GM12878 (cell line): ENCODE measurements at regions not wholly inside any gene's neighbourhood (a gene's known extent, or its start where the extent isn't known, plus 50 kb on each side); places are given as distances from the start of the nearest gene placed in this dataset.
A peak's percentile ranks its signal among the peaks of the same experiment; 100 is the strongest.

Experiments used
- BMI1 ChIP-seq: fragments of 450-650 bp; IDR thresholded peaks from 2 replicates; pipeline ENCODE4 v1.6.1; 2016; ENCODE audit warnings: mild to moderate bottlenecking, moderate library complexity, borderline replicate concordance
- CBFB ChIP-seq: IDR thresholded peaks from 2 replicates; pipeline ENCODE4 v1.6.1; 2016; ENCODE audit warnings: antibody characterized with exemption, low read depth
- CHD1 ChIP-seq: IDR thresholded peaks from 2 replicates; pipeline ENCODE4 v1.6.1; 2012; ENCODE audit warnings: low read depth, low read length, improper control_type of control experiment
- CREB1 ChIP-seq: IDR thresholded peaks from 2 replicates; pipeline ENCODE4 v1.6.1; 2012; ENCODE audit warnings: low read depth, mild to moderate bottlenecking, inconsistent platforms
- EGR1 ChIP-seq, 2 experiments: IDR thresholded peaks; 1 replicate in 1 of 2; 2 replicates in 1 of 2; pipeline ENCODE4 v1.6.1; 2011 to 2012; ENCODE audit warnings: low read depth in 2 of 2, low read length in 2 of 2, borderline replicate concordance in 1 of 2, mild to moderate bottlenecking in 1 of 2, moderate library complexity in 1 of 2
- FOXK2 ChIP-seq: fragments of 450-650 bp; IDR thresholded peaks from 2 replicates; pipeline ENCODE4 v1.6.1; 2017; ENCODE audit warnings: mild to moderate bottlenecking, moderate library complexity
- HSF1 ChIP-seq: fragments of 150-350 bp; IDR thresholded peaks from 2 replicates; pipeline ENCODE4 v1.6.1; 2014; ENCODE audit warnings: mild to moderate bottlenecking, low read depth, low read length
- NFXL1 ChIP-seq: fragments of 450-650 bp; IDR thresholded peaks from 2 replicates; pipeline ENCODE4 v1.6.1; 2017; ENCODE audit warnings: antibody characterized with exemption, mild to moderate bottlenecking, borderline replicate concordance
- NFYB ChIP-seq: IDR thresholded peaks from 2 replicates; pipeline ENCODE4 v1.6.1; 2011; ENCODE audit warnings: low read depth, mild to moderate bottlenecking, low read length, improper control_type of control experiment, moderate library complexity; ENCODE audit not compliant: insufficient read depth
- RUNX3 ChIP-seq: IDR thresholded peaks from 2 replicates; pipeline ENCODE4 v1.6.1; 2012; ENCODE audit warnings: low read length, inconsistent platforms
- SP1 ChIP-seq: IDR thresholded peaks from one replicate; pipeline ENCODE4 v1.6.1; 2011; ENCODE audit warnings: low read depth, low read length
- TAF1 ChIP-seq: IDR thresholded peaks from 2 replicates; pipeline ENCODE4 v1.6.1; 2011; ENCODE audit warnings: mild to moderate bottlenecking, low read depth, low read length, borderline replicate concordance
- TCF7 ChIP-seq: IDR thresholded peaks from 2 replicates; pipeline ENCODE4 v1.6.1; 2014; ENCODE audit warnings: antibody characterized with exemption, borderline replicate concordance
- ZBTB40 ChIP-seq: fragments of 450-650 bp; IDR thresholded peaks from 2 replicates; pipeline ENCODE4 v1.6.1; 2016; ENCODE audit warnings: mild to moderate bottlenecking, moderate library complexity, borderline replicate concordance

- TF ChIP-seq FOXK2 = no peak
- no peak for TF ChIP-seq HSF1
- no peak for TF ChIP-seq TCF7
- no peak for TF ChIP-seq SP1
- 0 out of 3 replicates have a peak, but pooled peaks of 1 of the 2 experiments have one; percentile 27 for TF ChIP-seq EGR1 (IDR thresholded peaks at IDR 0.05; ENCODE audit: borderline replicate concordance in 1 of 2, low read depth in 2 of 2, low read length in 2 of 2)
- no peak for TF ChIP-seq CHD1
- 0 out of 2 replicates have a peak, but pooled peaks have one; percentile 1 for TF ChIP-seq TAF1
- TF ChIP-seq ZBTB40 = no peak
- TF ChIP-seq CBFB = no peak
- TF ChIP-seq NFXL1 = no peak
- TF ChIP-seq NFYB = no peak
- TF ChIP-seq RUNX3 = peak; percentile 42
- TF ChIP-seq BMI1 = no peak
- no peak; the same call in 1 of the 2 replicates for TF ChIP-seq CREB1
Observed at GRCh38 chr22:46070215-46070802, 80.0 kb upstream of the PPARA start (continued).
